ENCODE measurements at regions not wholly inside any gene's neighbourhood (a gene's known extent, or its start where the extent isn't known, plus 50 kb on each side); places are given as distances from the start of the nearest gene placed in this dataset.

DNA sequence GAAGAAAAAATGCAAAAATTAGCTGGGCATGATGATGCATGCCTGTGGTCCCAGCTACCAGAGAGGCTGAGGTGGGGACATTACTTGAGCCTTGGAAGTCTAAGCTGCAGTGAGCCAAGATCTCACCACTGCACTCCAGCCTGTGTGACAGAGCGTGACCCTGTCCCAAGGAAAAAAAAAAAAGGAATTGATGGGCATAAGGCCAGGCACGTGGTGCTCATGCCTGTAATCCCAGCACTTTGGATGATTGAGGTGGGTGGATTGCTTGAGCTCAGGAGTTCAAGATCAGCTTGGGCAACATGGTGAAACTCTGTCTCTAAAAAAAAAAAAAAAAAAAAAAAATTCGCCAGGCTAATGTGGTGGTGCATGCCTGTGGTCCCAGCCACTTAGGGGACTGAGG, 55.8 kb upstream of the ATP2B4 start:
- Histone ChIP-seq H3K79me2 (ENCODE audit: insufficient read depth) (no peaks in the 10 kb centered on the region), H3F3A (ENCODE audit: insufficient read depth) (no peaks in the 10 kb centered on the region), H4K20me1 (ENCODE audit: insufficient read depth) (no peaks in the 10 kb centered on the region), H3K9ac (no peak overlapping the region), H2AFZ (no peak overlapping the region), H3K9me3 (ENCODE audit: low read depth) (no peaks in the 10 kb centered on the region), H3K4me3 (no peak overlapping the region), H3K27me3 (replicated peaks; ENCODE audit: insufficient read depth) (no peaks in the 10 kb centered on the region), H3K27ac (no peak overlapping the region), H3K4me1 (ENCODE audit: insufficient read depth) (peaks cover 8% of the 10 kb centered on the region; the same call in 1 of the 2 replicates), H3K36me3 (ENCODE audit: low read depth) (no peaks in the 10 kb centered on the region), H3K4me2 (ENCODE audit: unreplicated experiment) (no peak overlapping the region), H3K9me2 (ENCODE audit: insufficient read depth) (no peaks in the 10 kb centered on the region)
- 63 to 77% methylated on average over 3 of the region's 3 CpGs for WGBS, 2 experiments (ENCODE audit: low coverage in 1 of 2, low lambda C conversion rate in 2 of 2, missing lambda C conversion rate in 2 of 2)
- TF ChIP-seq EZH2 (IDR thresholded peaks at IDR 0.05; ENCODE audit: insufficient read depth, poor library complexity, severe bottlenecking), result no peak
- no peak for TF ChIP-seq EZH2phosphoT487 (IDR thresholded peaks at IDR 0.05; ENCODE audit: insufficient read depth, low read depth)
- in situ Hi-C loops (cut with MboI), result no loop called here
- DNase-seq, result no peak

DNA sequence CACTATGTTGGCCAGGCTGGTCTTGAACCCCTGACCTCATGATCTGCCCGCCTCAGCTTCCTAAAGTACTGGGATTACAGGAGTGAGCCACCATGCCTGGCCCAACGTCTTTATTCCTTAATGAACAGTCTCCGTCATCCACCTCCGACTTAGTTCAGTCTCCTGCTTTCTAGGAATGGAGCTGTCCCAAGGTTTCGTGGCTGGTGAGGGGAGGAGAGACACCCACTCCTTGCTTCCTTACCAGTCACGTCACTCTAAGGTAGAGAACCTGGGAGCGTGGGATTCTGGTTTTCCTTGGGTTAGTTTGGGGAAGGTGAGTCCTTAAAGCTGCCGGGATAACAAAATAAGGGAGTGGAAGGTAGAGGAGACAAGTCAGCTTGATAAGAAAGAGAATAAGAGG, 55.0 kb upstream of the ATP2B4 start:
- DNase-seq, result no peak
- H3K27ac ChIP-seq, result no peak overlapping the region

DNA sequence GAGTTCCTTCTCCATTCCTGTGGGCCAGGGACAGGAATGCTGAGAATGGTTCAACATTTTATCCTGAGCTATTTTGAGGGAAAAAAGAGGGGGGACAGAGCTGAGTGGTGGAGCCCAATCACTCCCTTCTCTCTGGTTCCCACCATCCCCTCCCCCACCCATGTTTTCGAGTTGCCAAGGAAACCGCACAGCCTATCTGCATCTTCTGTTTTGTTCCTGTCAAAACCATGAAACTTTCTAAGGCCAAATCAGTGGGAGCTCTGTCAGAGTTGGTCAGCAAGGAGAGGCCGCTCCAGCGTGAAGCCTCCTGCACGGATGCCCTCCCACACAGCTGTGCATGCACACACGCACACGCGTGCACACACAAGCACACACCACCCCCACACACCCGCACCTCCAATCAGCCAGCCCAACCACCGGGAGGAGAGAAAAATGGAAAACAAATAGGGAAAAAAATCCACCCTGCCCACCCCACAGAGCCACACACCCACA, 54.5 kb upstream of the ATP2B4 start:
- Histone ChIP-seq H3K27me3 (replicated peaks; ENCODE audit: insufficient read depth) (no peaks in the 10 kb centered on the region), H3K4me1 (ENCODE audit: insufficient read depth) (peaks cover 8% of the 10 kb centered on the region; the same call in 1 of the 2 replicates), H2AFZ (no peak overlapping the region), H3K4me2 (ENCODE audit: unreplicated experiment) (no peak overlapping the region), H3K79me2 (ENCODE audit: insufficient read depth) (no peaks in the 10 kb centered on the region), H4K20me1 (ENCODE audit: insufficient read depth) (no peaks in the 10 kb centered on the region), H3K4me3 (no peak overlapping the region), H3K27ac (no peak overlapping the region), H3K9ac (no peak overlapping the region), H3F3A (ENCODE audit: insufficient read depth) (no peaks in the 10 kb centered on the region), H3K9me3 (ENCODE audit: low read depth) (no peaks in the 10 kb centered on the region), H3K9me2 (ENCODE audit: insufficient read depth) (no peaks in the 10 kb centered on the region), H3K36me3 (ENCODE audit: low read depth) (no peaks in the 10 kb centered on the region)
- no peak for DNase-seq
- in situ Hi-C loops (cut with MboI), result no loop called here
- 86 to 88% methylated on average over 10 of the region's 10 CpGs for WGBS, 2 experiments (ENCODE audit: low coverage in 1 of 2, low lambda C conversion rate in 2 of 2, missing lambda C conversion rate in 2 of 2)
- TF ChIP-seq EZH2phosphoT487 (IDR thresholded peaks at IDR 0.05; ENCODE audit: insufficient read depth, low read depth) (no peak), EZH2 (IDR thresholded peaks at IDR 0.05; ENCODE audit: insufficient read depth, poor library complexity, severe bottlenecking) (no peak)

More for the DNA sequence above, 55.0 kb upstream of the ATP2B4 start:
- Histone ChIP-seq H3K4me1 (ENCODE audit: insufficient read depth) (peaks cover 8% of the 10 kb centered on the region; the same call in 1 of the 2 replicates), H3K9me3 (ENCODE audit: low read depth) (no peaks in the 10 kb centered on the region), H3K9ac (no peak overlapping the region), H3K79me2 (ENCODE audit: insufficient read depth) (no peaks in the 10 kb centered on the region), H3K4me2 (ENCODE audit: unreplicated experiment) (no peak overlapping the region), H3K36me3 (ENCODE audit: low read depth) (no peaks in the 10 kb centered on the region), H3K4me3 (no peak overlapping the region), H2AFZ (no peak overlapping the region), H4K20me1 (ENCODE audit: insufficient read depth) (no peaks in the 10 kb centered on the region), H3F3A (ENCODE audit: insufficient read depth) (no peaks in the 10 kb centered on the region), H3K27me3 (replicated peaks; ENCODE audit: insufficient read depth) (no peaks in the 10 kb centered on the region), H3K9me2 (ENCODE audit: insufficient read depth) (no peaks in the 10 kb centered on the region)
- TF ChIP-seq EZH2 (IDR thresholded peaks at IDR 0.05; ENCODE audit: insufficient read depth, poor library complexity, severe bottlenecking), result no peak
- no peak for TF ChIP-seq EZH2phosphoT487 (IDR thresholded peaks at IDR 0.05; ENCODE audit: insufficient read depth, low read depth)
- WGBS, 2 experiments (ENCODE audit: low coverage in 1 of 2, low lambda C conversion rate in 2 of 2, missing lambda C conversion rate in 2 of 2), result 91 to 93% methylated on average over 8 of the region's 8 CpGs
- in situ Hi-C loops (cut with MboI), result no loop called here

DNA sequence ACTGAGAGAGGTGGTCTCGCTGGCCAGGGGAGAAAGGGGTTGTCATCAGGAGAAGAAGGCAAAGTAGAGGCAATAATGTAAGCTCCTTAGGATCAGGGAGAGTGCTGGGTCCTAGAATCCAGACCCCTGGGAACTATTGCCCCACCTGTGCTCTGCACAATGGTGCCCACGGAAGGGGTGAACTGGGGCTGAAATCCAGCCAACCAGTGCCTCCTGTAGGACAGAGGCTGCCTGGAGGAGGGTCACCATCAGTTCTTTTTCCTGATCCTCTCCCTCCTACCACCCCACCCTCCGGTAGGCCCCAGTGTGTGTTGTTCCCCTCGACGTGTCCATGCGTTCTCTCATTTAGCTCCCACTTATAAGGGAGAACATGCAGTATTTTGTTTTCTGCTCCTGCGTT, 52.9 kb upstream of the ATP2B4 start:
- H3K4me1 ChIP-seq (ENCODE audit: insufficient read depth), result peaks cover 8% of the 10 kb centered on the region; the same call in 1 of the 2 replicates
- H3K4me3 ChIP-seq, result no peak overlapping the region
- no peaks in the 10 kb centered on the region for H4K20me1 ChIP-seq (ENCODE audit: insufficient read depth)
- no peaks in the 10 kb centered on the region for H3K27me3 ChIP-seq (replicated peaks; ENCODE audit: insufficient read depth)
- no peaks in the 10 kb centered on the region for H3F3A ChIP-seq (ENCODE audit: insufficient read depth)
- no peaks in the 10 kb centered on the region for H3K79me2 ChIP-seq (ENCODE audit: insufficient read depth)
- no peaks in the 10 kb centered on the region for H3K9me3 ChIP-seq (ENCODE audit: low read depth)
- H3K36me3 ChIP-seq (ENCODE audit: low read depth), result no peaks in the 10 kb centered on the region
- TF ChIP-seq EZH2phosphoT487 (IDR thresholded peaks at IDR 0.05; ENCODE audit: insufficient read depth, low read depth) (no peak), EZH2 (IDR thresholded peaks at IDR 0.05; ENCODE audit: insufficient read depth, poor library complexity, severe bottlenecking) (no peak)
- WGBS, 2 experiments (ENCODE audit: low coverage in 1 of 2, low lambda C conversion rate in 2 of 2, missing lambda C conversion rate in 2 of 2), result 97% methylated on average over 7 of the region's 7 CpGs
- no peak overlapping the region for H3K9ac ChIP-seq
- no peak overlapping the region for H3K27ac ChIP-seq
- DNase-seq, result no peak
- no peak overlapping the region for H3K4me2 ChIP-seq (ENCODE audit: unreplicated experiment)
- in situ Hi-C loops (cut with MboI), result no loop called here
- H3K9me2 ChIP-seq (ENCODE audit: insufficient read depth), result no peaks in the 10 kb centered on the region
- no peak overlapping the region for H2AFZ ChIP-seq

All from GM23248 (cell line).